Endothelial cell of umbilical vein (primary cell): ENCODE measurements at regions not wholly inside any gene's neighbourhood (a gene's known extent, or its start where the extent isn't known, plus 50 kb on each side); places are given as distances from the start of the nearest gene placed in this dataset.

Experiments
- BruUV-seq: library from RNA; stranded (reverse); fragments of 400-500 nt; replicated peaks from 2 replicates; lab custom pipeline; 2021; lab: Mats Ljungman, UMichigan
- CTCF ChIA-PET: fragments of 300-600, 350-600 bp; sonication (Branson Sonifier 250); formaldehyde crosslinking; loops from one replicate; lab custom pipeline; 2021; ENCODE audit warnings: antibody characterized with exemption, inconsistent platforms; lab: Charles Lee
- POLR2A ChIA-PET: fragments of 300-600, 350-600 bp; sonication (Branson Sonifier 250); formaldehyde crosslinking; loops from one replicate; lab custom pipeline; 2021; ENCODE audit warnings: antibody characterized with exemption, inconsistent platforms; lab: Charles Lee
- DNase-seq: peaks from one replicate; pipeline ENCODE4 v3.0.0-alpha.2; 2011; ENCODE audit warnings: low read depth, low spot score
- FAIRE-seq: peaks from 2 replicates; lab custom pipeline; 2011; peaks lifted over from hg19 to GRCh38; lab: Jason Lieb, UNC
- H2AFZ ChIP-seq: 2 replicates; pipeline ENCODE4 v1.6.0; 2012; ENCODE audit warnings: low read depth, low read length, control low read depth, inconsistent platforms
- H3K27ac ChIP-seq: 2 replicates; pipeline ENCODE4 v1.5.1; 2011; ENCODE audit warnings: low read depth, mild to moderate bottlenecking, control low read depth, low read length, moderate library complexity; ENCODE audit not compliant: insufficient read depth
- H3K27me3 ChIP-seq, 2 experiments: 2 replicates each; pipeline versions ENCODE4 v1.6.0 to v1.6.1; 2011; ENCODE audit warnings: low read length in 2 of 2, mixed read lengths in 1 of 2; ENCODE audit not compliant: control insufficient read depth in 2 of 2, insufficient read depth in 2 of 2
- H3K36me3 ChIP-seq, 2 experiments: 2 replicates in 1 of 2; 3 replicates in 1 of 2; pipeline ENCODE4 v1.5.1; 2011; ENCODE audit warnings: low read length in 2 of 2, mild to moderate bottlenecking in 1 of 2, moderate library complexity in 1 of 2; ENCODE audit not compliant: control insufficient read depth in 2 of 2, insufficient read depth in 2 of 2; ENCODE audit errors: extremely low read depth in 1 of 2
- H3K4me1 ChIP-seq: 3 replicates; pipeline ENCODE4 v1.5.1; 2011; ENCODE audit warnings: mild to moderate bottlenecking, low read length; ENCODE audit not compliant: control insufficient read depth, insufficient read depth; ENCODE audit errors: extremely low read depth
- H3K4me2 ChIP-seq: 2 replicates; pipeline ENCODE4 v1.6.1; 2011; ENCODE audit warnings: low read length, control low read depth, mixed read lengths; ENCODE audit not compliant: insufficient read depth
- H3K4me3 ChIP-seq, 3 experiments: fragments of 200-600 bp in 1 of 3; sonication (generic), shearing (Covaris generic) in 1 of 3; replicated peaks in 1 of 3; 2 replicates each; pipeline ENCODE4 v1.5.1; 2011 to 2016; ENCODE audit warnings: control low read depth in 3 of 3, low read length in 3 of 3, mild to moderate bottlenecking in 2 of 3, inconsistent platforms in 1 of 3, low read depth in 1 of 3, moderate library complexity in 1 of 3; ENCODE audit not compliant: insufficient read depth in 1 of 3
- H3K79me2 ChIP-seq: 2 replicates; pipeline ENCODE4 v1.6.0; 2012; ENCODE audit warnings: low read length, inconsistent platforms; ENCODE audit not compliant: control insufficient read depth, insufficient read depth
- H3K9ac ChIP-seq: replicated peaks from 2 replicates; pipeline ENCODE3; 2011; ENCODE audit warnings: low read length, control low read depth; ENCODE audit not compliant: insufficient read depth; ENCODE audit errors: extremely low read depth
- H3K9me1 ChIP-seq: replicated peaks from 3 replicates; pipeline ENCODE4 v1.6.0; 2011; ENCODE audit warnings: mild to moderate bottlenecking, low read length; ENCODE audit not compliant: control insufficient read depth, insufficient read depth; ENCODE audit errors: extremely low read depth
- H3K9me3 ChIP-seq: replicated peaks from 2 replicates; pipeline ENCODE4 v1.5.1; 2012; ENCODE audit warnings: low read length, inconsistent platforms; ENCODE audit not compliant: control insufficient read depth, insufficient read depth
- H4K20me1 ChIP-seq: replicated peaks from 2 replicates; pipeline ENCODE3; 2011; ENCODE audit warnings: mild to moderate bottlenecking, low read length; ENCODE audit not compliant: control insufficient read depth, insufficient read depth; ENCODE audit errors: extremely low read depth
- EZH2 ChIP-seq: IDR thresholded peaks from 2 replicates; pipeline ENCODE4 v1.6.1; 2012; ENCODE audit warnings: borderline replicate concordance, low read depth, mild to moderate bottlenecking, moderate library complexity, low read length, inconsistent platforms; ENCODE audit not compliant: severe bottlenecking
- FOS ChIP-seq: IDR thresholded peaks from 2 replicates; pipeline ENCODE4 v1.6.1; 2011; ENCODE audit warnings: mild to moderate bottlenecking, low read length, moderate library complexity, borderline replicate concordance; ENCODE audit not compliant: insufficient read depth
- GATA2 ChIP-seq: IDR thresholded peaks from 2 replicates; pipeline ENCODE4 v1.7.0; 2011; ENCODE audit warnings: low read depth, mild to moderate bottlenecking, moderate library complexity, mixed read lengths, low read length; ENCODE audit not compliant: insufficient read length, insufficient read depth
- JUN ChIP-seq: IDR thresholded peaks from 2 replicates; pipeline ENCODE4 v1.6.1; 2011; ENCODE audit warnings: borderline replicate concordance, low read depth; ENCODE audit not compliant: insufficient read length, insufficient read depth
- MAX ChIP-seq: IDR thresholded peaks from 2 replicates; pipeline ENCODE4 v1.6.1; 2011; ENCODE audit not compliant: insufficient read depth, insufficient read length
- MYC ChIP-seq: IDR thresholded peaks from one replicate; pipeline ENCODE4 v1.6.1; 2011; ENCODE audit warnings: mild to moderate bottlenecking, low read depth, low read length
- POLR2A ChIP-seq: IDR thresholded peaks from 2 replicates; pipeline ENCODE4 v1.6.1; 2012; ENCODE audit warnings: low read depth, mild to moderate bottlenecking, control low read depth, low read length
- POLR2AphosphoS5 ChIP-seq: IDR thresholded peaks from 2 replicates; pipeline ENCODE4 v1.6.1; 2012; ENCODE audit warnings: low read depth, mild to moderate bottlenecking, control low read depth, low read length, moderate library complexity; ENCODE audit not compliant: insufficient read depth
- dilution Hi-C: fragments of 300-500 bp; cut with MboI; formaldehyde crosslinking; loops from one replicate; pipeline ENCODE4 v1.15.0; 2019; ENCODE audit warnings: low sequenced_read_pairs; ENCODE audit not compliant: extremely low pct_ligation_motif_present
- intact Hi-C: fragments of 100-400 bp; cut with micrococcal nuclease; formaldehyde crosslinking; loops from one replicate; pipeline ENCODE4 v1.10.0; 2022
- TF ChIP-seq, protein P1 (sequence below), 2 donors: IDR thresholded peaks; 1 replicate in 1 of 2; 2 replicates in 1 of 2; pipeline ENCODE4 v1.5.1; 2011; ENCODE audit warnings: low read length in 2 of 2, mild to moderate bottlenecking in 2 of 2, moderate library complexity in 2 of 2, control low read depth in 1 of 2, inconsistent platforms in 1 of 2, low read depth in 1 of 2; ENCODE audit not compliant: insufficient read depth in 1 of 2; ENCODE audit errors: extremely low read depth in 1 of 2

- intact Hi-C loops = no loop called here
- H3K79me2 ChIP-seq = no peaks in the 10 kb centered on the region
- FAIRE-seq = no peak
Measured at GRCh38 chr5:54795777-54796176, 189.6 kb downstream of the ESM1 start.

More at GRCh38 chr5:54795777-54796176, 189.6 kb downstream of the ESM1 start:
- Histone ChIP-seq H3K4me2 (no peak overlapping the region), H4K20me1 (no peaks in the 10 kb centered on the region), H3K27ac (no peak overlapping the region), H3K9me3 (no peaks in the 10 kb centered on the region), H3K9ac (no peak overlapping the region), H3K36me3 (no peaks in the 10 kb centered on the region), H3K4me3 (no peak overlapping the region), H3K9me1 (no peaks in the 10 kb centered on the region), H3K27me3 (no peaks in the 10 kb centered on the region), H3K4me1 (no peaks in the 10 kb centered on the region), H2AFZ (no peak overlapping the region)
- CTCF ChIA-PET = interaction anchor here (1.3 to 2.6 kb wide), 4 partner anchors 9 to 49 kb away, joined by 3 to 6 read pairs (median 4); no protein-coding TSS in a partner anchor
- POLR2A ChIA-PET = no interaction called here
- DNase-seq = no peak
- dilution Hi-C loops = no loop called here
- TF ChIP-seq POLR2AphosphoS5 (no peak), GATA2 (no peak), EZH2 (no peak), MYC (no peak), POLR2A (no peak), JUN (no peak), MAX (no peak), FOS (no peak)
- TF ChIP-seq, protein P1, sequence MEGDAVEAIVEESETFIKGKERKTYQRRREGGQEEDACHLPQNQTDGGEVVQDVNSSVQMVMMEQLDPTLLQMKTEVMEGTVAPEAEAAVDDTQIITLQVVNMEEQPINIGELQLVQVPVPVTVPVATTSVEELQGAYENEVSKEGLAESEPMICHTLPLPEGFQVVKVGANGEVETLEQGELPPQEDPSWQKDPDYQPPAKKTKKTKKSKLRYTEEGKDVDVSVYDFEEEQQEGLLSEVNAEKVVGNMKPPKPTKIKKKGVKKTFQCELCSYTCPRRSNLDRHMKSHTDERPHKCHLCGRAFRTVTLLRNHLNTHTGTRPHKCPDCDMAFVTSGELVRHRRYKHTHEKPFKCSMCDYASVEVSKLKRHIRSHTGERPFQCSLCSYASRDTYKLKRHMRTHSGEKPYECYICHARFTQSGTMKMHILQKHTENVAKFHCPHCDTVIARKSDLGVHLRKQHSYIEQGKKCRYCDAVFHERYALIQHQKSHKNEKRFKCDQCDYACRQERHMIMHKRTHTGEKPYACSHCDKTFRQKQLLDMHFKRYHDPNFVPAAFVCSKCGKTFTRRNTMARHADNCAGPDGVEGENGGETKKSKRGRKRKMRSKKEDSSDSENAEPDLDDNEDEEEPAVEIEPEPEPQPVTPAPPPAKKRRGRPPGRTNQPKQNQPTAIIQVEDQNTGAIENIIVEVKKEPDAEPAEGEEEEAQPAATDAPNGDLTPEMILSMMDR (IDR thresholded peaks at IDR 0.05; ENCODE audit: extremely low read depth in 1 of 2, insufficient read depth in 1 of 2, low read depth in 1 of 2, low read length in 2 of 2) = no peak
- no TSS peak for BruUV-seq
